Tibial nerve (tissue), 4 donors: ENCODE measurements at regions not wholly inside any gene's neighbourhood (a gene's known extent, or its start where the extent isn't known, plus 50 kb on each side); places are given as distances from the start of the nearest gene placed in this dataset.

ENCODE experiments used
- DNase-seq, 2 donors: peaks; one replicate each; pipeline ENCODE4 v3.0.0-alpha.2; 2019; ENCODE audit warnings: low spot score in 2 of 2
- H3K27ac ChIP-seq, 4 donors: fragments of 200-600 bp; sonication (generic) in 3 of 4; one replicate each; pipeline ENCODE4 v1.5.1; 2017 to 2019; ENCODE audit warnings: mild to moderate bottlenecking in 1 of 4
- H3K27me3 ChIP-seq, 2 donors: fragments of 200-600 bp; sonication (generic) in 1 of 2; one replicate each; pipeline versions ENCODE4 v1.5.1 to v1.6.0; 2017 to 2019
- H3K36me3 ChIP-seq, 3 donors: fragments of 200-600 bp; sonication (generic); one replicate each; pipeline ENCODE4 v1.5.1; 2018 to 2019
- H3K4me1 ChIP-seq, 4 donors: fragments of 200-600 bp; sonication (generic) in 3 of 4; one replicate each; pipeline ENCODE4 v1.5.1; 2017 to 2019
- H3K4me3 ChIP-seq, 4 donors: fragments of 200-600 bp; sonication (generic) in 3 of 4; one replicate each; pipeline ENCODE4 v1.5.1; 2017 to 2019; ENCODE audit warnings: mild to moderate bottlenecking in 1 of 4, moderate library complexity in 1 of 4
- H3K9me3 ChIP-seq, 4 donors: fragments of 200-600 bp; sonication (generic) in 3 of 4; one replicate each; pipeline ENCODE4 v1.5.1; 2017 to 2019
- EP300 ChIP-seq, 2 donors: sonication (generic); formaldehyde crosslinking; IDR thresholded peaks; one replicate each; pipeline ENCODE4 v1.6.1; 2017; ENCODE audit warnings: antibody characterized with exemption in 2 of 2, mild to moderate bottlenecking in 1 of 2
- POLR2A ChIP-seq, 2 donors: fragments of 450-650 bp; IDR thresholded peaks; one replicate each; pipeline ENCODE4 v1.6.1; 2017; ENCODE audit warnings: antibody characterized with exemption in 2 of 2, mild to moderate bottlenecking in 2 of 2, moderate library complexity in 2 of 2
- WGBS, 2 donors: methylation state at CpG; one replicate each; pipeline ENCODE4 v1.1.5; 2018; 5-methylcytosine and 5-hydroxymethylcytosine counted together
- TF ChIP-seq, protein P1 (sequence below), 5 experiments: fragments of 200-600 bp in 3 of 5; fragments of 450-650 bp in 2 of 5; sonication (generic) in 3 of 5; IDR thresholded peaks; one replicate each; pipeline ENCODE4 v1.5.1; 2016 to 2019; ENCODE audit warnings: antibody characterized with exemption in 5 of 5, mild to moderate bottlenecking in 3 of 5, moderate library complexity in 2 of 5

DNA sequence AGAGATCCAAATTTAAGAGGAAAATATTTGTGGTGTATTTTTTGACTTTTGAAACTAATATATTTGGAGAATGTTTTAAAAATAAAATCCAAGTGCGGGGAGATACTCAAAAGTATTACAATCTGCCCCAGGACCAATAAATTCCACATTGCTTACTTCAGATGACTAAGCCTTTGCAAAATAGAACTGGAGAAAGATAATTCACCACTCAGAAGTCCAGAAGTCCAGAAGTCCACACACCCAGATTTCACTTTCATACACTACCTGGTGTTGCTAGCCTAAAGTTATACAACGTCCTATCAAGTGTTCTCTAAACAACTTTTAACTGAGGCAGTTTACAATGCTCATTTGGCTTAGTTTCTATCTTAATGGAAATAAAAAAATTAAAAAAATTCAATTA, 487.0 kb upstream of the SEMA3D start:
- Histone ChIP-seq H3K27me3 (no peaks in the 10 kb centered on the region), H3K4me1 (no peaks in the 10 kb centered on the region), H3K27ac (no peak overlapping the region), H3K4me3 (no peak overlapping the region), H3K36me3 (no peaks in the 10 kb centered on the region), H3K9me3 (peaks cover 0 to 5% (median 0%) of the 10 kb centered on the region in 4 donors)
- TF ChIP-seq EP300 (IDR thresholded peaks at IDR 0.05) (no peak), POLR2A (IDR thresholded peaks at IDR 0.05) (no peak)
- TF ChIP-seq, protein P1, sequence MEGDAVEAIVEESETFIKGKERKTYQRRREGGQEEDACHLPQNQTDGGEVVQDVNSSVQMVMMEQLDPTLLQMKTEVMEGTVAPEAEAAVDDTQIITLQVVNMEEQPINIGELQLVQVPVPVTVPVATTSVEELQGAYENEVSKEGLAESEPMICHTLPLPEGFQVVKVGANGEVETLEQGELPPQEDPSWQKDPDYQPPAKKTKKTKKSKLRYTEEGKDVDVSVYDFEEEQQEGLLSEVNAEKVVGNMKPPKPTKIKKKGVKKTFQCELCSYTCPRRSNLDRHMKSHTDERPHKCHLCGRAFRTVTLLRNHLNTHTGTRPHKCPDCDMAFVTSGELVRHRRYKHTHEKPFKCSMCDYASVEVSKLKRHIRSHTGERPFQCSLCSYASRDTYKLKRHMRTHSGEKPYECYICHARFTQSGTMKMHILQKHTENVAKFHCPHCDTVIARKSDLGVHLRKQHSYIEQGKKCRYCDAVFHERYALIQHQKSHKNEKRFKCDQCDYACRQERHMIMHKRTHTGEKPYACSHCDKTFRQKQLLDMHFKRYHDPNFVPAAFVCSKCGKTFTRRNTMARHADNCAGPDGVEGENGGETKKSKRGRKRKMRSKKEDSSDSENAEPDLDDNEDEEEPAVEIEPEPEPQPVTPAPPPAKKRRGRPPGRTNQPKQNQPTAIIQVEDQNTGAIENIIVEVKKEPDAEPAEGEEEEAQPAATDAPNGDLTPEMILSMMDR (IDR thresholded peaks at IDR 0.05) = no peak
- no peak for DNase-seq
- 82 to 86% methylated on average over 2 of the region's 2 CpGs for WGBS, 2 donors

GRCh38 chr7:85669225-85669624, 482.4 kb upstream of the SEMA3D start:
- DNase-seq = no peak
- H3K4me3 ChIP-seq = no peak overlapping the region
- TF ChIP-seq, protein P1 (IDR thresholded peaks at IDR 0.05) = no peak
- no peak for TF ChIP-seq EP300 (IDR thresholded peaks at IDR 0.05)
- TF ChIP-seq POLR2A (IDR thresholded peaks at IDR 0.05) = no peak
- H3K27ac ChIP-seq = no peak overlapping the region
- H3K27me3 ChIP-seq = no peaks in the 10 kb centered on the region
- H3K36me3 ChIP-seq = no peaks in the 10 kb centered on the region
- 81 to 82% methylated on average over 3 of the region's 3 CpGs for WGBS, 2 donors
- H3K4me1 ChIP-seq = no peaks in the 10 kb centered on the region
- no peaks in the 10 kb centered on the region for H3K9me3 ChIP-seq

GRCh38 chr7:85664341-85664740, 477.5 kb upstream of the SEMA3D start:
- Histone ChIP-seq H3K9me3 (no peaks in the 10 kb centered on the region), H3K4me1 (no peaks in the 10 kb centered on the region), H3K27ac (peak overlapping the region in 2 of 4 donors; percentile 36 to 47), H3K36me3 (no peaks in the 10 kb centered on the region), H3K27me3 (no peaks in the 10 kb centered on the region), H3K4me3 (no peak overlapping the region)
- no peak for DNase-seq
- TF ChIP-seq POLR2A (IDR thresholded peaks at IDR 0.05) (no peak), EP300 (IDR thresholded peaks at IDR 0.05) (no peak)
- TF ChIP-seq, protein P1 (IDR thresholded peaks at IDR 0.05) = no peak
- 48 to 51% methylated on average over 2 of the region's 2 CpGs for WGBS, 2 donors

- no peak for TF ChIP-seq POLR2A (IDR thresholded peaks at IDR 0.05)
- TF ChIP-seq EP300 (IDR thresholded peaks at IDR 0.05) = no peak
- TF ChIP-seq, protein P1 (IDR thresholded peaks at IDR 0.05) = no peak
- no peak overlapping the region for H3K27ac ChIP-seq
- no peaks in the 10 kb centered on the region for H3K27me3 ChIP-seq
- H3K4me3 ChIP-seq = no peak overlapping the region
- no peaks in the 10 kb centered on the region for H3K4me1 ChIP-seq
- no peaks in the 10 kb centered on the region for H3K9me3 ChIP-seq
- no peak for DNase-seq
- H3K36me3 ChIP-seq = no peaks in the 10 kb centered on the region
Measured at GRCh38 chr7:85659364-85659763, 472.5 kb upstream of the SEMA3D start.

GRCh38 chr7:85655252-85655651, 468.4 kb upstream of the SEMA3D start:
- WGBS, 2 donors = 93 to 94% methylated on average over 5 of the region's 5 CpGs
- H3K4me3 ChIP-seq = no peak overlapping the region
- no peak for TF ChIP-seq POLR2A (IDR thresholded peaks at IDR 0.05)
- TF ChIP-seq, protein P1 (IDR thresholded peaks at IDR 0.05) = no peak
- TF ChIP-seq EP300 (IDR thresholded peaks at IDR 0.05) = no peak
- no peaks in the 10 kb centered on the region for H3K4me1 ChIP-seq
- no peaks in the 10 kb centered on the region for H3K27me3 ChIP-seq
- H3K9me3 ChIP-seq = no peaks in the 10 kb centered on the region
- no peaks in the 10 kb centered on the region for H3K36me3 ChIP-seq
- no peak overlapping the region for H3K27ac ChIP-seq
- DNase-seq = no peak
